ENCODE measurements at regions not wholly inside any gene's neighbourhood (a gene's known extent, or its start where the extent isn't known, plus 50 kb on each side); places are given as distances from the start of the nearest gene placed in this dataset.

GRCh38 chr1:89464008-89464407, 60.6 kb upstream of the LRRC8B start:
- Histone ChIP-seq H3K4me1 (ENCODE audit: control insufficient read depth, insufficient read depth, low read length) (peaks cover 5% of the 10 kb centered on the region), H3K36me3 (ENCODE audit: control insufficient read depth, insufficient read depth, low read length) (no peaks in the 10 kb centered on the region), H3K4me3 (ENCODE audit: low read length) (no peak overlapping the region), H3K27ac (ENCODE audit: low read length) (no peak overlapping the region), H3K27me3 (ENCODE audit: control insufficient read depth, insufficient read depth, low read length) (peaks cover 57% of the 10 kb centered on the region), H3K9me3 (ENCODE audit: control insufficient read depth, insufficient read depth, low read length) (no peaks in the 10 kb centered on the region)
- Mint-ChIP-seq H3K4me1 (peaks cover 8 to 21% of the 10 kb centered on the region in 2 donors), H3K27ac (no peak overlapping the region), H3K4me3 (no peak overlapping the region), H3K9me3 (no peaks in the 10 kb centered on the region), H3K36me3 (no peaks in the 10 kb centered on the region), H3K27me3 (ENCODE audit: low read depth in 2 of 2) (peaks cover 55 to 95% of the 10 kb centered on the region in 2 donors)
- intact Hi-C loops (cut with micrococcal nuclease): no loop called here
- DNase-seq (peak in 1 of 2 donors; percentile 27), ATAC-seq (peak in 1 of 3 donors; percentile 45)
- WGBS (ENCODE audit: insufficient coverage): 0% methylated on average over 1 of the region's 2 CpGs
- no peak for TF ChIP-seq CTCF (IDR thresholded peaks at IDR 0.05)

DNA sequence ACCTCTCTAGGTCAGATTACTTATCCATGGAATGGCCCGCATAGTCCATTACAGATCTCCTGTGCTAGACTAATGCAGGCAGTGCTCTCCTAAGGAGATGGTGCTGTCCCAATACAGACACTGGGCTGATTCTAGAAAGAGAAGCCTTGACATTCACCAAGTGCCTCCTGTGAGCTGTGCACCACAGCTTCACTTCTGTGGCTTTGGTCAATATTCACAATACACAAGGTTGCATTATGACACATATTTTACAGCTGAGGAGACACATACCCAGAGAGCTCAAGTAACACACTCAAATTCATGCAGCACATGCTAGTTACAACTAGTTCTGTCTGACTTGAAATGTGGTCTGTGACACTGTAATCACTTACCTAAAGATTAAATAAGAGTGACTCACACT, 59.4 kb upstream of the LRRC8B start:
- Mint-ChIP-seq H3K4me3 (no peak overlapping the region), H3K27me3 (ENCODE audit: low read depth in 2 of 2) (peaks cover 55 to 95% of the 10 kb centered on the region in 2 donors), H3K4me1 (peaks cover 8 to 21% of the 10 kb centered on the region in 2 donors), H3K36me3 (no peaks in the 10 kb centered on the region), H3K27ac (no peak overlapping the region), H3K9me3 (no peaks in the 10 kb centered on the region)
- H3K36me3 ChIP-seq (ENCODE audit: control insufficient read depth, insufficient read depth, low read length): no peaks in the 10 kb centered on the region
- 96% methylated on average over 1 of the region's 1 CpG for WGBS (ENCODE audit: insufficient coverage)
- ATAC-seq (peak; percentile 44 to 79 (median 63)), DNase-seq (no peak)
- H3K4me3 ChIP-seq (ENCODE audit: low read length): no peak overlapping the region
- no peaks in the 10 kb centered on the region for H3K9me3 ChIP-seq (ENCODE audit: control insufficient read depth, insufficient read depth, low read length)
- H3K4me1 ChIP-seq (ENCODE audit: control insufficient read depth, insufficient read depth, low read length): peaks cover 5% of the 10 kb centered on the region
- peaks cover 60% of the 10 kb centered on the region for H3K27me3 ChIP-seq (ENCODE audit: control insufficient read depth, insufficient read depth, low read length)
- intact Hi-C loops (cut with micrococcal nuclease): no loop called here
- no peak for TF ChIP-seq CTCF (IDR thresholded peaks at IDR 0.05)
- no peak overlapping the region for H3K27ac ChIP-seq (ENCODE audit: low read length)

DNA sequence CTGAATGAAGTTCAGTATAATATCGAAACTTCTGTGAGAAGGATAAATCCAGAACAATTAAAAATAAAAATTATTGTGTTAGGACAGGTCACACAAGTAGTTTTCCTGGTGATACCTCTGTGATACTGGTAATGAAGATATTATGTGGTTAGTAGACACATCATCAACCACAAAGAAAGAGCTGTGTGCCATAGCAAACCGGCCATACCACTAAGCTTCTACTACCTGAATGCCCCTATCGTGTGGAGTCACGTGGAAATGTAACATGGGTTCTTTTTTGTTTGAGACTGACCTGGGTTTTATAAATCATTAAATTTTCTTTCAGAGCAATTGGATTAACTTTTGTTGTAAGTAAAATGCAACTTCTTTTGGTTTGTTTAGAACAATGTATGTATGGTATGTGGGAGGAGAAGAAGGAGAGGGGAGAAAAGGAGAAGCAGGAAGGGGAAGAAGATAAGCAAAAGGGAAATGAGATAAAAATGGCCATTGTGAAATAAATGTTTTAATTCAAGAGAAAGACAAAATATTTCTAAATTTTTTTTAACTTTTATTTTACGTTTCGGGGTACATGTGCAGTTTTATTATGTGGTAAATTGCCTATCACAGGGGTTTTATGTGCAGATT, 58.2 kb upstream of the LRRC8B start:
- Mint-ChIP-seq H3K27ac (no peak overlapping the region), H3K27me3 (ENCODE audit: low read depth in 2 of 2) (peaks cover 54 to 92% of the 10 kb centered on the region in 2 donors), H3K9me3 (no peaks in the 10 kb centered on the region), H3K4me1 (peaks cover 8 to 21% of the 10 kb centered on the region in 2 donors), H3K4me3 (no peak overlapping the region), H3K36me3 (no peaks in the 10 kb centered on the region)
- intact Hi-C loops (cut with micrococcal nuclease): no loop called here
- Histone ChIP-seq H3K4me1 (ENCODE audit: control insufficient read depth, insufficient read depth, low read length) (peaks cover 5% of the 10 kb centered on the region), H3K9me3 (ENCODE audit: control insufficient read depth, insufficient read depth, low read length) (no peaks in the 10 kb centered on the region), H3K27me3 (ENCODE audit: control insufficient read depth, insufficient read depth, low read length) (peaks cover 54% of the 10 kb centered on the region), H3K27ac (ENCODE audit: low read length) (no peak overlapping the region), H3K36me3 (ENCODE audit: control insufficient read depth, insufficient read depth, low read length) (no peaks in the 10 kb centered on the region), H3K4me3 (ENCODE audit: low read length) (no peak overlapping the region)
- DNase-seq: no peak
- WGBS (ENCODE audit: insufficient coverage): 28% methylated on average over 3 of the region's 6 CpGs
- no peak for TF ChIP-seq CTCF (IDR thresholded peaks at IDR 0.05)
- peak in 1 of 3 donors; percentile 36 for ATAC-seq

GRCh38 chr1:89472253-89472652, 52.4 kb upstream of the LRRC8B start:
- H3K4me1 ChIP-seq (ENCODE audit: control insufficient read depth, insufficient read depth, low read length): no peaks in the 10 kb centered on the region
- no peak overlapping the region for H3K27ac Mint-ChIP-seq
- WGBS (ENCODE audit: insufficient coverage): no CpG with 5 or more reads among the region's 1 CpG
- H3K4me1 Mint-ChIP-seq: no peaks in the 10 kb centered on the region
- no peak overlapping the region for H3K4me3 ChIP-seq (ENCODE audit: low read length)
- no peaks in the 10 kb centered on the region for H3K9me3 ChIP-seq (ENCODE audit: control insufficient read depth, insufficient read depth, low read length)
- H3K4me3 Mint-ChIP-seq: no peak overlapping the region
- no peaks in the 10 kb centered on the region for H3K9me3 Mint-ChIP-seq
- H3K27ac ChIP-seq (ENCODE audit: low read length): no peak overlapping the region
- ATAC-seq (no peak), DNase-seq (no peak)
- H3K36me3 ChIP-seq (ENCODE audit: control insufficient read depth, insufficient read depth, low read length): no peaks in the 10 kb centered on the region
- no peak for TF ChIP-seq CTCF (IDR thresholded peaks at IDR 0.05)
- H3K36me3 Mint-ChIP-seq: peaks cover 7% of the 10 kb centered on the region
- intact Hi-C loops (cut with micrococcal nuclease): no loop called here
- H3K27me3 Mint-ChIP-seq (ENCODE audit: low read depth in 2 of 2): peaks cover 32 to 82% of the 10 kb centered on the region in 2 donors
- H3K27me3 ChIP-seq (ENCODE audit: control insufficient read depth, insufficient read depth, low read length): peaks cover 11% of the 10 kb centered on the region
